Osteocyte (in vitro differentiated cells): ENCODE measurements at regions not wholly inside any gene's neighbourhood (a gene's known extent, or its start where the extent isn't known, plus 50 kb on each side); places are given as distances from the start of the nearest gene placed in this dataset.

Source experiments
- DNase-seq: peaks from one replicate; pipeline ENCODE4 v3.0.0; 2021; ENCODE audit warnings: mixed read lengths; ENCODE audit not compliant: unreplicated experiment; ENCODE audit errors: extremely low spot score
- H3K27ac Mint-ChIP-seq: one replicate; pipeline ENCODE4 v1.8.0; 2021; ENCODE audit warnings: mild to moderate bottlenecking, mixed read lengths; ENCODE audit not compliant: unreplicated experiment
- H3K27me3 Mint-ChIP-seq: one replicate; pipeline ENCODE4 v1.8.0; 2021; ENCODE audit warnings: mixed read lengths; ENCODE audit not compliant: unreplicated experiment
- H3K36me3 Mint-ChIP-seq: one replicate; pipeline ENCODE4 v1.8.0; 2021; ENCODE audit warnings: mixed read lengths; ENCODE audit not compliant: unreplicated experiment
- H3K4me1 Mint-ChIP-seq: one replicate; pipeline ENCODE4 v1.8.0; 2021; ENCODE audit warnings: mixed read lengths; ENCODE audit not compliant: unreplicated experiment
- H3K4me3 Mint-ChIP-seq: one replicate; pipeline ENCODE4 v1.8.0; 2021; ENCODE audit warnings: mild to moderate bottlenecking, moderate library complexity, mixed read lengths; ENCODE audit not compliant: unreplicated experiment
- H3K9me3 Mint-ChIP-seq: one replicate; pipeline ENCODE4 v1.8.0; 2021; ENCODE audit warnings: mixed read lengths; ENCODE audit not compliant: unreplicated experiment
- TF ChIP-seq, protein P1 (sequence below): fragments of 200-600 bp; sonication (generic); IDR thresholded peaks from 2 replicates; pipeline ENCODE4 v1.5.0; 2021; ENCODE audit warnings: antibody characterized with exemption, mild to moderate bottlenecking, moderate library complexity

DNA sequence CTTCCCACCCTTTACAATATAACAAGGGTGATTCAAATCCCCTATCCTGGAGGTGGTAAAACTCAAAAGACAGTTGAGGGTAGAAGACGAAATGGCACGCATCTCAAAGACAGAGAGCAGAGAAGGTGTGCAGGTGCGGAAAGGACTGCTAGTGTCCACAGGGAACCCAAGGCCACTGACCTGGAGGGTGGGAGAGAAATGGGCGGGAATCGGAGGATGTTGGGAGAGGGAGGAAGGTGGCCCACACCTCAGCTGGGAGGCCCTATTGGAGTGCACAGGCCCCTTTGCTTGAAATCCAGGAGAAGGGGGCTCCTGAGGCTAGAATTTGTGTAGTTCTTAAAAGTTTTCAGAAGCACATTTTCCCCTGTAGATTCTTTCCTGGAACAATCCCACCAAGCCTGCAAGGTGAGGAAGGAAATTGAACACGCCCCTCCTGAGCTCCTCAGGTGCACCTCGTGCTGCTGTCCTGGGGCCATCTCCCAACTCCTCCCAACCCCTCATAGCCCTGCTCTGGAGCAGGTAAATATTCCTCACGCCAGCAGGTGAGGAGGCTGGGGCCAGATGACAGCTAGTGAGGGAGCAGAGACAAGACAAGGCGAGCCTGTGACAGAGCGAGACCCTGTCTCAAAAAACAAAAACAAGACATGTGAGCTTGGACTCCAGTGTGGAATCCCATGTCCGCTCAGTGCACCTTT, 99.3 kb downstream of the MCFD2 start:
- no peak overlapping the region for H3K27ac Mint-ChIP-seq
- DNase-seq: peak; percentile 46

DNA sequence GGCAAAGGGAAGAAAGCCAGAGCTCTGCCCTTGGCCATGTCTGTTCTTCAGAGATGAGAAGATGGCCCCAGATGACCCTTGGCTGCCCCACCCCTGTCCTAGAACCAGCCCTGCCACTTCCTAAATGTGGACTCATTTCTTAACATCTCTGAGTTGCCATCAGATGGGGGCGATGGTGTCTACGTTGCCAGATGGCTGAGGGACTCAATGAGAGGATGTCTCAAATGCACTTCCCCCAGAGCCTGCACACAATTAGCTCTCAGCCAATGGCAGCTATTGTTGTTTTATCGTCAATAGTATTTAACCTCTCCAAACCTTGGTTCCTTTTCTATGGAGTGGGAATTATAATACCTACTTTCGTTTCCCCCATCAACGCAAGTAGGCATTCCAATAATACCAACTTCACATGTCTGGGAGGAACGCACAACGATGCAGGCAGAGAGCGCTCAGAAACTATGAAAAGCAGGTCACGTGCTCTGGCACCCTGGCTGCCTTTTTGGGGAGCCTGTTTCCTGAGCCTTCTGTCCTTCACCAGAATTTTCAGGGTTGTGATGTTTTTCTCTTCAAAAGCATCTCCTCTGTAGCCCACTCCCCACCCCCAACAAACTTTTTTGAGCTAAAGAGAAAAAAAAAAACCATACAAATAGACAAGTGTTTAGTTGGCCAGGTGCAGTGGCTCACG, 100.3 kb downstream of the MCFD2 start:
- H3K27ac Mint-ChIP-seq: no peak overlapping the region
- no peaks in the 10 kb centered on the region for H3K36me3 Mint-ChIP-seq
- DNase-seq: peak; percentile 42
- TF ChIP-seq, protein P1, sequence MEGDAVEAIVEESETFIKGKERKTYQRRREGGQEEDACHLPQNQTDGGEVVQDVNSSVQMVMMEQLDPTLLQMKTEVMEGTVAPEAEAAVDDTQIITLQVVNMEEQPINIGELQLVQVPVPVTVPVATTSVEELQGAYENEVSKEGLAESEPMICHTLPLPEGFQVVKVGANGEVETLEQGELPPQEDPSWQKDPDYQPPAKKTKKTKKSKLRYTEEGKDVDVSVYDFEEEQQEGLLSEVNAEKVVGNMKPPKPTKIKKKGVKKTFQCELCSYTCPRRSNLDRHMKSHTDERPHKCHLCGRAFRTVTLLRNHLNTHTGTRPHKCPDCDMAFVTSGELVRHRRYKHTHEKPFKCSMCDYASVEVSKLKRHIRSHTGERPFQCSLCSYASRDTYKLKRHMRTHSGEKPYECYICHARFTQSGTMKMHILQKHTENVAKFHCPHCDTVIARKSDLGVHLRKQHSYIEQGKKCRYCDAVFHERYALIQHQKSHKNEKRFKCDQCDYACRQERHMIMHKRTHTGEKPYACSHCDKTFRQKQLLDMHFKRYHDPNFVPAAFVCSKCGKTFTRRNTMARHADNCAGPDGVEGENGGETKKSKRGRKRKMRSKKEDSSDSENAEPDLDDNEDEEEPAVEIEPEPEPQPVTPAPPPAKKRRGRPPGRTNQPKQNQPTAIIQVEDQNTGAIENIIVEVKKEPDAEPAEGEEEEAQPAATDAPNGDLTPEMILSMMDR: no peak
- H3K4me1 Mint-ChIP-seq: peaks cover 31% of the 10 kb centered on the region
- H3K27me3 Mint-ChIP-seq: no peaks in the 10 kb centered on the region
- no peaks in the 10 kb centered on the region for H3K9me3 Mint-ChIP-seq
- no peak overlapping the region for H3K4me3 Mint-ChIP-seq

More for the DNA sequence above, 99.3 kb downstream of the MCFD2 start:
- no peak overlapping the region for H3K4me3 Mint-ChIP-seq
- TF ChIP-seq, protein P1: no peak
- H3K9me3 Mint-ChIP-seq: no peaks in the 10 kb centered on the region
- H3K27me3 Mint-ChIP-seq: no peaks in the 10 kb centered on the region
- no peaks in the 10 kb centered on the region for H3K36me3 Mint-ChIP-seq
- peaks cover 31% of the 10 kb centered on the region for H3K4me1 Mint-ChIP-seq

DNA sequence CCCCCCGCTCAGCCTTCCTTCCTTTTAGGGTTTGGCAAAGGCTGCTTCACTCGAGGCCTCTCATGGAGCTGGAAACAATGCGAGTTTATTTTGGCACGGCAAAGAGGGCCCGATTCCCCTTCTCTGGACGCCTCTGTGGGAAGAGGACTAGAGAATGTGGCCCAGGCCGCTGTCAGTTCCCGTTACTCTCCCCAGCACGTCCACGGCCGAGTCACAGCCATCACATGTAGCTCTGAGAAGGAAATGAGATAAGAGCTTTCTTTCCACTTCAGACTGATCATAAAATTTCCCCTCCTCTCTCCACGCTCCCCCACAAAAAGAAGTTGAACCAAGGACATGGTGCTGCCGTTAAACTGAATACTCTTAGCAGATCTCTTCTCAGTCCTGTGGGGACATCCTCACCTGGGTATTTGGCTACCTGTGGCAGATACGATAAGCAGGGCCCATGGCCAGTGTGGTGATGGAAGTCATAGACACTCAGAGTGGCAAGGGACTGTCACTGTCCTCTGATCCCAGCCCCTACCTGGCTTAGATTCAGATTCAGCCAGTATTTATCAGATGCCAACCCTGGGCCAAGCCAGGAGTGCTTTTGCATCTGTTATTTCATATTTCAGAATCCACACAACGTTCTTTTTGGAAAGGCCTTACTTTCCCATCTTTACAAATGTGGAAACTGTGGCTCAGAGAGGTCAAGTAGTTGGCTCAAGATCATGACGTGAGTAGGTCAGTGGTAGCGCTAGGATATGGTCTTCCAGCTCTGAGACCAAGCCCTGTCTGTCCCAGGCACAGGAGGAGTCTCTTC, 101.2 kb downstream of the MCFD2 start:
- H3K36me3 Mint-ChIP-seq: no peaks in the 10 kb centered on the region

DNA sequence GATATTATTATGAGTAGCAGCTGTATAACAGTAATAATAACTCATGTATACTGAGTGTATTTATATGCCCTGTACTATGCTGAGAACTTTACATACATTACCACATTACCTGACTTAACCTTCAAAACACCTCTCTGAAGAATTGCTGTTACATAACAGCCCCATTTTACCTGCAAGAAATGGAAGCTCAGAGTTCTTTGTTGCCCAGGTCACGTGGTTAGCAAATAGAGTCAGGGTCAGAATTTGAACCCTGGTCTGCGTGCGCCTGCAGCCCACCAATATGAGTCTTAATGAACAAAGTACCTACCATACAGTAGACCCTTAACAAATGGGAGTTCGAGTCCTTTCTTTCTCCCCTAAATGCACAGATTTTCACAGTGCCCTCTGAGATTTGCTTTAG, 101.9 kb downstream of the MCFD2 start:
- Mint-ChIP-seq H3K4me1 (peaks cover 31% of the 10 kb centered on the region), H3K27me3 (no peaks in the 10 kb centered on the region), H3K27ac (no peak overlapping the region), H3K9me3 (peaks cover 10% of the 10 kb centered on the region), H3K4me3 (no peak overlapping the region), H3K36me3 (peaks cover 7% of the 10 kb centered on the region)
- DNase-seq: no peak
- TF ChIP-seq, protein P1: no peak

More for the DNA sequence above, 101.2 kb downstream of the MCFD2 start:
- TF ChIP-seq, protein P1: no peak
- Mint-ChIP-seq H3K27me3 (no peaks in the 10 kb centered on the region), H3K27ac (peak overlapping the region; percentile 7), H3K4me3 (no peak overlapping the region), H3K4me1 (peaks cover 31% of the 10 kb centered on the region), H3K9me3 (peaks cover 3% of the 10 kb centered on the region)
- DNase-seq: peak; percentile 79

DNA sequence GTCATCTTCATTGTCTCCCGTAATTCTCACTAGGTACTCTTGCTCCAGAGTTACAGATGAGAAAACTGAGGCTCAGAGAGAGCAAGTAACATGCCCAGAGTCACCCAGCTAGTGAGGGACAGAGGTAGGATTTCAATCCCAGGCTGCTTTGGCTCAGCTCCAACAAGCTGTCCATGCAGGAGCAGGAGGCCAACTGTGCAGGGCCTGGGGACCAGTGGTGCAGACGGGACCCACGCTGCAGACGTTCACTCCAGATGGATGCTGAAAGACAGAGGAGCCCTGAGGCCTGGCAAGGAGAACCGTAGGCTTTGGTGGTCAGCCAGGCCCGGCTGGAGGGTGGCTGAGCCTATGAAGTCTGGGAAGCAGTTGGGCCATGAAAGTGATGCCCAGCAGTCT, 102.6 kb downstream of the MCFD2 start:
- peaks cover 11% of the 10 kb centered on the region for H3K9me3 Mint-ChIP-seq
- no peak overlapping the region for H3K27ac Mint-ChIP-seq
- peaks cover 27% of the 10 kb centered on the region for H3K4me1 Mint-ChIP-seq
- no peak overlapping the region for H3K4me3 Mint-ChIP-seq
- no peaks in the 10 kb centered on the region for H3K27me3 Mint-ChIP-seq
- TF ChIP-seq, protein P1: no peak
- peak; percentile 73 for DNase-seq
- peaks cover 8% of the 10 kb centered on the region for H3K36me3 Mint-ChIP-seq
